ENCODE measurements at regions not wholly inside any gene's neighbourhood (a gene's known extent, or its start where the extent isn't known, plus 50 kb on each side); places are given as distances from the start of the nearest gene placed in this dataset.

DNA sequence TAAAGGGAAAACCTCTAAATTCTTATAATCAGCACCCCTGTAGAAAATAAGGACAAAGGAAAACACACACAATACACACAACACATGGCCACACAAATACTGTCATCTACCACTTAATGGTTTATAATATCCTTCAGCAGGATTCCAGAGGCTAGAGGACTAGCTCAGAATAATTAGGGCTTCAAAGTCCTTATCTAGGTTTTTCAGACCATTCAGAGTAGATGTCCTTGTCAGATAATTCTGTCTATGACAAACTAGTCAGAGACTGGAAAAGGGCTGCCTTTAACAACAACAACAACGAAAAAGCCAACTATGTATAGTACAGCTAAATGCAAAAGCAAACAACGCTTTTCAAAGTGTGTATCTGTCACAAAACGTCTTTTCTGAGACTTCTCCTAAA lies 456.5 kb upstream of the CNTN5 start (continued):
- TF ChIP-seq, protein P1, sequence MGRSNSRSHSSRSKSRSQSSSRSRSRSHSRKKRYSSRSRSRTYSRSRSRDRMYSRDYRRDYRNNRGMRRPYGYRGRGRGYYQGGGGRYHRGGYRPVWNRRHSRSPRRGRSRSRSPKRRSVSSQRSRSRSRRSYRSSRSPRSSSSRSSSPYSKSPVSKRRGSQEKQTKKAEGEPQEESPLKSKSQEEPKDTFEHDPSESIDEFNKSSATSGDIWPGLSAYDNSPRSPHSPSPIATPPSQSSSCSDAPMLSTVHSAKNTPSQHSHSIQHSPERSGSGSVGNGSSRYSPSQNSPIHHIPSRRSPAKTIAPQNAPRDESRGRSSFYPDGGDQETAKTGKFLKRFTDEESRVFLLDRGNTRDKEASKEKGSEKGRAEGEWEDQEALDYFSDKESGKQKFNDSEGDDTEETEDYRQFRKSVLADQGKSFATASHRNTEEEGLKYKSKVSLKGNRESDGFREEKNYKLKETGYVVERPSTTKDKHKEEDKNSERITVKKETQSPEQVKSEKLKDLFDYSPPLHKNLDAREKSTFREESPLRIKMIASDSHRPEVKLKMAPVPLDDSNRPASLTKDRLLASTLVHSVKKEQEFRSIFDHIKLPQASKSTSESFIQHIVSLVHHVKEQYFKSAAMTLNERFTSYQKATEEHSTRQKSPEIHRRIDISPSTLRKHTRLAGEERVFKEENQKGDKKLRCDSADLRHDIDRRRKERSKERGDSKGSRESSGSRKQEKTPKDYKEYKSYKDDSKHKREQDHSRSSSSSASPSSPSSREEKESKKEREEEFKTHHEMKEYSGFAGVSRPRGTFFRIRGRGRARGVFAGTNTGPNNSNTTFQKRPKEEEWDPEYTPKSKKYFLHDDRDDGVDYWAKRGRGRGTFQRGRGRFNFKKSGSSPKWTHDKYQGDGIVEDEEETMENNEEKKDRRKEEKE (IDR thresholded peaks at IDR 0.05; ENCODE audit: borderline replicate concordance in 1 of 2, control insufficient read depth in 1 of 2, low read depth in 2 of 2, low read length in 1 of 2), result no peak
- TF ChIP-seq ZNF408 (CRISPR knock-in tag; IDR thresholded peaks at IDR 0.05; ENCODE audit: low read depth) (no peak), FOXJ2 (tag; IDR thresholded peaks at IDR 0.05) (no peak), ZNF583 (CRISPR knock-in tag; IDR thresholded peaks at IDR 0.05) (no peak), RHOXF2B (CRISPR knock-in tag; conservative IDR thresholded peaks at IDR 0.05) (no peak), MAFG (tag; conservative IDR thresholded peaks at IDR 0.05) (no peak)
- TF ChIP-seq, protein P2, sequence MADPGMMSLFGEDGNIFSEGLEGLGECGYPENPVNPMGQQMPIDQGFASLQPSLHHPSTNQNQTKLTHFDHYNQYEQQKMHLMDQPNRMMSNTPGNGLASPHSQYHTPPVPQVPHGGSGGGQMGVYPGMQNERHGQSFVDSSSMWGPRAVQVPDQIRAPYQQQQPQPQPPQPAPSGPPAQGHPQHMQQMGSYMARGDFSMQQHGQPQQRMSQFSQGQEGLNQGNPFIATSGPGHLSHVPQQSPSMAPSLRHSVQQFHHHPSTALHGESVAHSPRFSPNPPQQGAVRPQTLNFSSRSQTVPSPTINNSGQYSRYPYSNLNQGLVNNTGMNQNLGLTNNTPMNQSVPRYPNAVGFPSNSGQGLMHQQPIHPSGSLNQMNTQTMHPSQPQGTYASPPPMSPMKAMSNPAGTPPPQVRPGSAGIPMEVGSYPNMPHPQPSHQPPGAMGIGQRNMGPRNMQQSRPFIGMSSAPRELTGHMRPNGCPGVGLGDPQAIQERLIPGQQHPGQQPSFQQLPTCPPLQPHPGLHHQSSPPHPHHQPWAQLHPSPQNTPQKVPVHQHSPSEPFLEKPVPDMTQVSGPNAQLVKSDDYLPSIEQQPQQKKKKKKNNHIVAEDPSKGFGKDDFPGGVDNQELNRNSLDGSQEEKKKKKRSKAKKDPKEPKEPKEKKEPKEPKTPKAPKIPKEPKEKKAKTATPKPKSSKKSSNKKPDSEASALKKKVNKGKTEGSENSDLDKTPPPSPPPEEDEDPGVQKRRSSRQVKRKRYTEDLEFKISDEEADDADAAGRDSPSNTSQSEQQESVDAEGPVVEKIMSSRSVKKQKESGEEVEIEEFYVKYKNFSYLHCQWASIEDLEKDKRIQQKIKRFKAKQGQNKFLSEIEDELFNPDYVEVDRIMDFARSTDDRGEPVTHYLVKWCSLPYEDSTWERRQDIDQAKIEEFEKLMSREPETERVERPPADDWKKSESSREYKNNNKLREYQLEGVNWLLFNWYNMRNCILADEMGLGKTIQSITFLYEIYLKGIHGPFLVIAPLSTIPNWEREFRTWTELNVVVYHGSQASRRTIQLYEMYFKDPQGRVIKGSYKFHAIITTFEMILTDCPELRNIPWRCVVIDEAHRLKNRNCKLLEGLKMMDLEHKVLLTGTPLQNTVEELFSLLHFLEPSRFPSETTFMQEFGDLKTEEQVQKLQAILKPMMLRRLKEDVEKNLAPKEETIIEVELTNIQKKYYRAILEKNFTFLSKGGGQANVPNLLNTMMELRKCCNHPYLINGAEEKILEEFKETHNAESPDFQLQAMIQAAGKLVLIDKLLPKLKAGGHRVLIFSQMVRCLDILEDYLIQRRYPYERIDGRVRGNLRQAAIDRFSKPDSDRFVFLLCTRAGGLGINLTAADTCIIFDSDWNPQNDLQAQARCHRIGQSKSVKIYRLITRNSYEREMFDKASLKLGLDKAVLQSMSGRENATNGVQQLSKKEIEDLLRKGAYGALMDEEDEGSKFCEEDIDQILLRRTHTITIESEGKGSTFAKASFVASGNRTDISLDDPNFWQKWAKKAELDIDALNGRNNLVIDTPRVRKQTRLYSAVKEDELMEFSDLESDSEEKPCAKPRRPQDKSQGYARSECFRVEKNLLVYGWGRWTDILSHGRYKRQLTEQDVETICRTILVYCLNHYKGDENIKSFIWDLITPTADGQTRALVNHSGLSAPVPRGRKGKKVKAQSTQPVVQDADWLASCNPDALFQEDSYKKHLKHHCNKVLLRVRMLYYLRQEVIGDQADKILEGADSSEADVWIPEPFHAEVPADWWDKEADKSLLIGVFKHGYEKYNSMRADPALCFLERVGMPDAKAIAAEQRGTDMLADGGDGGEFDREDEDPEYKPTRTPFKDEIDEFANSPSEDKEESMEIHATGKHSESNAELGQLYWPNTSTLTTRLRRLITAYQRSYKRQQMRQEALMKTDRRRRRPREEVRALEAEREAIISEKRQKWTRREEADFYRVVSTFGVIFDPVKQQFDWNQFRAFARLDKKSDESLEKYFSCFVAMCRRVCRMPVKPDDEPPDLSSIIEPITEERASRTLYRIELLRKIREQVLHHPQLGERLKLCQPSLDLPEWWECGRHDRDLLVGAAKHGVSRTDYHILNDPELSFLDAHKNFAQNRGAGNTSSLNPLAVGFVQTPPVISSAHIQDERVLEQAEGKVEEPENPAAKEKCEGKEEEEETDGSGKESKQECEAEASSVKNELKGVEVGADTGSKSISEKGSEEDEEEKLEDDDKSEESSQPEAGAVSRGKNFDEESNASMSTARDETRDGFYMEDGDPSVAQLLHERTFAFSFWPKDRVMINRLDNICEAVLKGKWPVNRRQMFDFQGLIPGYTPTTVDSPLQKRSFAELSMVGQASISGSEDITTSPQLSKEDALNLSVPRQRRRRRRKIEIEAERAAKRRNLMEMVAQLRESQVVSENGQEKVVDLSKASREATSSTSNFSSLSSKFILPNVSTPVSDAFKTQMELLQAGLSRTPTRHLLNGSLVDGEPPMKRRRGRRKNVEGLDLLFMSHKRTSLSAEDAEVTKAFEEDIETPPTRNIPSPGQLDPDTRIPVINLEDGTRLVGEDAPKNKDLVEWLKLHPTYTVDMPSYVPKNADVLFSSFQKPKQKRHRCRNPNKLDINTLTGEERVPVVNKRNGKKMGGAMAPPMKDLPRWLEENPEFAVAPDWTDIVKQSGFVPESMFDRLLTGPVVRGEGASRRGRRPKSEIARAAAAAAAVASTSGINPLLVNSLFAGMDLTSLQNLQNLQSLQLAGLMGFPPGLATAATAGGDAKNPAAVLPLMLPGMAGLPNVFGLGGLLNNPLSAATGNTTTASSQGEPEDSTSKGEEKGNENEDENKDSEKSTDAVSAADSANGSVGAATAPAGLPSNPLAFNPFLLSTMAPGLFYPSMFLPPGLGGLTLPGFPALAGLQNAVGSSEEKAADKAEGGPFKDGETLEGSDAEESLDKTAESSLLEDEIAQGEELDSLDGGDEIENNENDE (IDR thresholded peaks at IDR 0.05; ENCODE audit: low read depth, low read length), result no peak
- TF ChIP-seq, protein P3, sequence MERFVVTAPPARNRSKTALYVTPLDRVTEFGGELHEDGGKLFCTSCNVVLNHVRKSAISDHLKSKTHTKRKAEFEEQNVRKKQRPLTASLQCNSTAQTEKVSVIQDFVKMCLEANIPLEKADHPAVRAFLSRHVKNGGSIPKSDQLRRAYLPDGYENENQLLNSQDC (CRISPR knock-in tag; IDR thresholded peaks at IDR 0.05), result no peak
- TF ChIP-seq, protein P4, sequence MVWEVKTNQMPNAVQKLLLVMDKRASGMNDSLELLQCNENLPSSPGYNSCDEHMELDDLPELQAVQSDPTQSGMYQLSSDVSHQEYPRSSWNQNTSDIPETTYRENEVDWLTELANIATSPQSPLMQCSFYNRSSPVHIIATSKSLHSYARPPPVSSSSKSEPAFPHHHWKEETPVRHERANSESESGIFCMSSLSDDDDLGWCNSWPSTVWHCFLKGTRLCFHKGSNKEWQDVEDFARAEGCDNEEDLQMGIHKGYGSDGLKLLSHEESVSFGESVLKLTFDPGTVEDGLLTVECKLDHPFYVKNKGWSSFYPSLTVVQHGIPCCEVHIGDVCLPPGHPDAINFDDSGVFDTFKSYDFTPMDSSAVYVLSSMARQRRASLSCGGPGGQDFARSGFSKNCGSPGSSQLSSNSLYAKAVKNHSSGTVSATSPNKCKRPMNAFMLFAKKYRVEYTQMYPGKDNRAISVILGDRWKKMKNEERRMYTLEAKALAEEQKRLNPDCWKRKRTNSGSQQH (CRISPR knock-in tag; IDR thresholded peaks at IDR 0.05), result no peak
- TF ChIP-seq, protein P5, sequence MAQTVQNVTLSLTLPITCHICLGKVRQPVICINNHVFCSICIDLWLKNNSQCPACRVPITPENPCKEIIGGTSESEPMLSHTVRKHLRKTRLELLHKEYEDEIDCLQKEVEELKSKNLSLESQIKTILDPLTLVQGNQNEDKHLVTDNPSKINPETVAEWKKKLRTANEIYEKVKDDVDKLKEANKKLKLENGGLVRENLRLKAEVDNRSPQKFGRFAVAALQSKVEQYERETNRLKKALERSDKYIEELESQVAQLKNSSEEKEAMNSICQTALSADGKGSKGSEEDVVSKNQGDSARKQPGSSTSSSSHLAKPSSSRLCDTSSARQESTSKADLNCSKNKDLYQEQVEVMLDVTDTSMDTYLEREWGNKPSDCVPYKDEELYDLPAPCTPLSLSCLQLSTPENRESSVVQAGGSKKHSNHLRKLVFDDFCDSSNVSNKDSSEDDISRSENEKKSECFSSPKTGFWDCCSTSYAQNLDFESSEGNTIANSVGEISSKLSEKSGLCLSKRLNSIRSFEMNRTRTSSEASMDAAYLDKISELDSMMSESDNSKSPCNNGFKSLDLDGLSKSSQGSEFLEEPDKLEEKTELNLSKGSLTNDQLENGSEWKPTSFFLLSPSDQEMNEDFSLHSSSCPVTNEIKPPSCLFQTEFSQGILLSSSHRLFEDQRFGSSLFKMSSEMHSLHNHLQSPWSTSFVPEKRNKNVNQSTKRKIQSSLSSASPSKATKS (CRISPR knock-in tag; IDR thresholded peaks at IDR 0.05), result no peak

Measured in K562 (cell line).